HepG2 (cell line): ENCODE measurements at regions not wholly inside any gene's neighbourhood (a gene's known extent, or its start where the extent isn't known, plus 50 kb on each side); places are given as distances from the start of the nearest gene placed in this dataset.
"Not testable (repeated sequence)": the region's sequence is repeated elsewhere in the genome, so short reads cannot be mapped to it uniquely, and the experiment has no call there.

Experiments used
- ATAC-seq: fragments of 200-7000 bp; cut with Tn5 transposase; 3 replicates; pipeline ENCODE4 v1.9.1; 2020; ENCODE audit warnings: mild to moderate bottlenecking, moderate library complexity
- BruUV-seq: library from RNA; stranded (reverse); fragments of 400-500 nt; replicated peaks from 2 replicates; lab custom pipeline; 2021; lab: Mats Ljungman, UMichigan
- CTCF ChIA-PET: fragments of 300-600 bp; formaldehyde crosslinking; extraction: SDS; loops from one replicate; lab custom pipeline; 2021; ENCODE audit warnings: low total read pairs, inconsistent platforms, low intra/inter-chr PET ratio; lab: Yijun Ruan, JAX
- POLR2A ChIA-PET: fragments of 350-600 bp; sonication (Branson Sonifier 250); formaldehyde crosslinking; loops from one replicate; lab custom pipeline; 2020; ENCODE audit warnings: antibody characterized with exemption, inconsistent platforms; lab: Yijun Ruan, JAX
- DNase-seq: peaks from one replicate; pipeline ENCODE4 v3.0.0-alpha.2; 2015; ENCODE audit warnings: low spot score
- FAIRE-seq: peaks from 3 replicates; lab custom pipeline; 2011; peaks lifted over from hg19 to GRCh38; lab: Jason Lieb, UNC
- H2AFZ ChIP-seq: one replicate; pipeline ENCODE4 v1.6.1; 2011; ENCODE audit warnings: low read length, inconsistent platforms
- H3K27ac ChIP-seq: fragments of 300-600 bp; 3 replicates; pipeline ENCODE4 v1.8.0; 2011; ENCODE audit warnings: mixed run types, mild to moderate bottlenecking, mixed read lengths, low read length, inconsistent platforms; ENCODE audit not compliant: insufficient read depth; ENCODE audit errors: extremely low read length
- H3K27me3 ChIP-seq, 2 experiments: fragments of 200-600 bp in 1 of 2; 2 replicates in 1 of 2; 3 replicates in 1 of 2; pipeline versions ENCODE4 v1.6.0 to v1.8.0; 2011; ENCODE audit warnings: low read length in 2 of 2, mild to moderate bottlenecking in 2 of 2, moderate library complexity in 2 of 2, inconsistent platforms in 1 of 2; ENCODE audit not compliant: insufficient read depth in 2 of 2, control insufficient read depth in 1 of 2
- H3K36me3 ChIP-seq, 2 experiments: fragments of 200-600 bp in 1 of 2; replicated peaks in 1 of 2; 2 replicates in 1 of 2; 3 replicates in 1 of 2; pipeline versions ENCODE4 v1.5.1 to v1.8.0; 2011; ENCODE audit warnings: low read length in 2 of 2, inconsistent platforms in 1 of 2; ENCODE audit not compliant: insufficient read depth in 2 of 2, control insufficient read depth in 1 of 2
- H3K4me1 ChIP-seq: 2 replicates; pipeline ENCODE4 v1.5.1; 2012; ENCODE audit warnings: low read length, inconsistent platforms; ENCODE audit not compliant: insufficient read depth
- H3K4me2 ChIP-seq: 2 replicates; pipeline ENCODE4 v1.6.0; 2011; ENCODE audit warnings: low read depth, low read length, inconsistent platforms
- H3K4me3 ChIP-seq, 3 experiments: fragments of 200-600 bp in 1 of 3; sonication (generic), shearing (Covaris generic) in 1 of 3; replicated peaks in 1 of 3; 2 replicates each; pipeline ENCODE4 v1.5.1; 2011 to 2016; ENCODE audit warnings: low read length in 3 of 3, inconsistent platforms in 2 of 3, low read depth in 2 of 3, mild to moderate bottlenecking in 2 of 3, control low read depth in 1 of 3, mixed read lengths in 1 of 3; ENCODE audit not compliant: insufficient read depth in 1 of 3
- H3K79me2 ChIP-seq: one replicate; pipeline ENCODE4 v1.6.1; 2011; ENCODE audit warnings: low read length, inconsistent platforms; ENCODE audit not compliant: insufficient read depth
- H3K9ac ChIP-seq: 2 replicates; pipeline ENCODE4 v1.6.0; 2011; ENCODE audit warnings: mild to moderate bottlenecking, low read depth, low read length, inconsistent platforms; ENCODE audit not compliant: insufficient read depth
- H3K9me3 ChIP-seq: 2 replicates; pipeline ENCODE4 v1.5.1; 2012; ENCODE audit warnings: mild to moderate bottlenecking, low read length
- H4K20me1 ChIP-seq: 2 replicates; pipeline ENCODE4 v1.6.0; 2011; ENCODE audit warnings: inconsistent platforms, mild to moderate bottlenecking, low read length, moderate library complexity; ENCODE audit not compliant: insufficient read depth
- CBX2 ChIP-seq, 2 experiments: fragments of 200-600 bp in 1 of 2; sonication (generic); formaldehyde crosslinking in 1 of 2; IDR thresholded peaks; 2 replicates each; pipeline versions ENCODE4 v1.7.0 to v1.8.1; 2018 to 2022; ENCODE audit warnings: low read depth in 2 of 2, low read length in 1 of 2, mild to moderate bottlenecking in 1 of 2, missing genetic modification reagents in 1 of 2
- HIVEP1 ChIP-seq: sonication (generic); formaldehyde crosslinking; IDR thresholded peaks from 2 replicates; pipeline ENCODE4 v1.4.0; 2020; ENCODE audit warnings: mild to moderate bottlenecking, missing genetic modification reagents
- RFXAP ChIP-seq: sonication (generic); formaldehyde crosslinking; IDR thresholded peaks from 2 replicates; pipeline ENCODE4 v1.4.0; 2020; ENCODE audit warnings: missing genetic modification reagents, borderline replicate concordance
- RXRA ChIP-seq: sonication (generic); formaldehyde crosslinking; IDR thresholded peaks from 2 replicates; pipeline ENCODE4 v1.5.1; 2020; ENCODE audit warnings: missing genetic modification reagents
- ZNF546 ChIP-seq: sonication (generic); formaldehyde crosslinking; conservative IDR thresholded peaks from 2 replicates; pipeline ENCODE4 v1.8.1; 2023; ENCODE audit warnings: mild to moderate bottlenecking, missing genetic modification reagents
- ZNF709 ChIP-seq: sonication (generic); formaldehyde crosslinking; IDR thresholded peaks from 2 replicates; pipeline ENCODE4 v1.5.0; 2020; ENCODE audit warnings: mild to moderate bottlenecking, missing genetic modification reagents
- ZNF800 ChIP-seq: sonication (generic); formaldehyde crosslinking; IDR thresholded peaks from 2 replicates; pipeline ENCODE4 v1.4.0; 2020; ENCODE audit warnings: missing genetic modification reagents
- WGBS: methylation state at CpG from one replicate; pipeline ENCODE4 v1.1.6; 2017; ENCODE audit warnings: low lambda C conversion rate; 5-methylcytosine and 5-hydroxymethylcytosine counted together
- in situ Hi-C: cut with HindIII; loops from 2 replicates; pipeline ENCODE4 v1.10.0; 2017; ENCODE audit warnings: low pct_unique_long_range_greater_than_20kb; ENCODE audit not compliant: extremely low pct_ligation_motif_present
- intact Hi-C: fragments of 100-400 bp; cut with micrococcal nuclease; formaldehyde crosslinking; loops from one replicate; pipeline ENCODE4 v1.10.0; 2022; ENCODE audit not compliant: unreplicated experiment
- TF ChIP-seq, protein P1 (sequence below): sonication (generic); formaldehyde crosslinking; IDR thresholded peaks from 2 replicates; pipeline ENCODE4 v1.4.0; 2020; ENCODE audit warnings: mild to moderate bottlenecking, missing genetic modification reagents

- H3K9ac ChIP-seq, ATAC-seq, H3K79me2 ChIP-seq, CTCF ChIA-PET, POLR2A ChIA-PET, BruUV-seq, FAIRE-seq, H3K27ac ChIP-seq, in situ Hi-C loops, H3K36me3 ChIP-seq, H3K4me1 ChIP-seq, H4K20me1 ChIP-seq, H3K4me2 ChIP-seq, DNase-seq, H3K27me3 ChIP-seq, H3K4me3 ChIP-seq, H2AFZ ChIP-seq, intact Hi-C loops, H3K9me3 ChIP-seq: not testable (repeated sequence)
- 13% methylated on average over 3 of the region's 3 CpGs for WGBS
Measured at GRCh38 chr3:65133752-65134151, 446.0 kb upstream of the ADAMTS9 start.

DNA sequence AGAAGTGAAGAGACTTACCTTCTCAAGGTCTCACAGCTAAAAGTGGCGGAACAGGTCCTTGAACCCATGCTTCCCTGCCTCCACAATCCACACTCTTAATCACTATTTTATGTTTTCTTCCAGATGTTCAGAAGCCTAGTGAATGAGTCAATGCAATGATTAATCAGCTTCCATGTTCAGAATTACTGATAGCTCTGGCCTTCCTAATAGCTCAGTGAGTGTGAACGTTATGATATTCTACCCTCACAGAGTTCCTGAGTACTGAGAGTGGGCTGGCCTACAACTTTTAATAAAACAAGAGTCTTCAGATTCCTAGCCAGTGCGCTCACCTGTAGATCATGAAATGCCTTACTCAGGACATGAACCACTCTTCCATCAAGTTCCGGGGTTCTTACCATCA lies 443.0 kb upstream of the ADAMTS9 start:
- Histone ChIP-seq H3K9ac (no peak overlapping the region), H3K27ac (no peak overlapping the region), H3K27me3 (no peaks in the 10 kb centered on the region), H3K9me3 (no peaks in the 10 kb centered on the region)
- CTCF ChIA-PET = no interaction called here
- BruUV-seq = no TSS peak
- POLR2A ChIA-PET = no interaction called here
- FAIRE-seq (no peak), DNase-seq (no peak)
- TF ChIP-seq ZNF709 (CRISPR knock-in tag) = no peak
- no peak for TF ChIP-seq ZNF800
- TF ChIP-seq HIVEP1 (CRISPR knock-in tag) = no peak
- no peak for TF ChIP-seq ZNF546 (CRISPR knock-in tag)
- no peak for TF ChIP-seq RXRA (CRISPR knock-in tag)
- TF ChIP-seq, protein P1, sequence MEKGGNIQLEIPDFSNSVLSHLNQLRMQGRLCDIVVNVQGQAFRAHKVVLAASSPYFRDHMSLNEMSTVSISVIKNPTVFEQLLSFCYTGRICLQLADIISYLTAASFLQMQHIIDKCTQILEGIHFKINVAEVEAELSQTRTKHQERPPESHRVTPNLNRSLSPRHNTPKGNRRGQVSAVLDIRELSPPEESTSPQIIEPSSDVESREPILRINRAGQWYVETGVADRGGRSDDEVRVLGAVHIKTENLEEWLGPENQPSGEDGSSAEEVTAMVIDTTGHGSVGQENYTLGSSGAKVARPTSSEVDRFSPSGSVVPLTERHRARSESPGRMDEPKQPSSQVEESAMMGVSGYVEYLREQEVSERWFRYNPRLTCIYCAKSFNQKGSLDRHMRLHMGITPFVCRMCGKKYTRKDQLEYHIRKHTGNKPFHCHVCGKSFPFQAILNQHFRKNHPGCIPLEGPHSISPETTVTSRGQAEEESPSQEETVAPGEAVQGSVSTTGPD (CRISPR knock-in tag) = no peak
- TF ChIP-seq RFXAP (CRISPR knock-in tag) = no peak
- no peak for TF ChIP-seq CBX2 (IDR thresholded peaks at IDR 0.05; ENCODE audit: low read depth, low read length)
- no peak for TF ChIP-seq CBX2 (CRISPR knock-in tag; IDR thresholded peaks at IDR 0.05; ENCODE audit: low read depth)
- TF ChIP-seq, all 625 proteins: peak for 0
- Histone ChIP-seq H3K36me3 (no peaks in the 10 kb centered on the region), H3K4me3 (no peak overlapping the region), H4K20me1 (no peaks in the 10 kb centered on the region), H2AFZ (no peak overlapping the region), H3K4me2 (no peak overlapping the region), H3K4me1 (no peaks in the 10 kb centered on the region), H3K79me2 (no peaks in the 10 kb centered on the region)
- intact Hi-C loops (no loop called here), in situ Hi-C loops (no loop called here)
- WGBS = 44% methylated on average over 4 of the region's 4 CpGs
- ATAC-seq = no peak
